Parathyroid adenoma (tissue), 2 donors: ENCODE measurements at regions not wholly inside any gene's neighbourhood (a gene's known extent, or its start where the extent isn't known, plus 50 kb on each side); places are given as distances from the start of the nearest gene placed in this dataset.

ENCODE experiments used
- H2AFZ ChIP-seq: fragments of 300-600 bp; sonication (generic); one replicate; pipeline ENCODE4 v1.7.0; 2017; ENCODE audit warnings: antibody characterized with exemption, mild to moderate bottlenecking
- H3K27ac ChIP-seq: fragments of 300-600 bp; sonication (generic); one replicate; pipeline ENCODE4 v1.7.0; 2017
- H3K27me3 ChIP-seq: fragments of 300-600 bp; sonication (generic); one replicate; pipeline ENCODE4 v1.7.0; 2017; ENCODE audit warnings: low read length; ENCODE audit not compliant: control insufficient read depth, insufficient read depth
- H3K36me3 ChIP-seq: fragments of 300-600 bp; sonication (generic); one replicate; pipeline ENCODE4 v1.7.0; 2017; ENCODE audit warnings: low read length; ENCODE audit not compliant: control insufficient read depth, insufficient read depth
- H3K4me1 ChIP-seq: fragments of 300-600 bp; sonication (generic); one replicate; pipeline ENCODE4 v1.7.0; 2017; ENCODE audit warnings: control low read depth
- H3K4me2 ChIP-seq: fragments of 300-600 bp; sonication (generic); one replicate; pipeline ENCODE4 v1.7.0; 2017; ENCODE audit warnings: low read length
- H3K4me3 ChIP-seq: fragments of 300-600 bp; sonication (generic); one replicate; pipeline ENCODE4 v1.7.0; 2017; ENCODE audit warnings: low read depth, low read length
- H3K79me2 ChIP-seq: fragments of 300-600 bp; sonication (generic); one replicate; pipeline ENCODE4 v1.7.0; 2017; ENCODE audit warnings: control low read depth
- H3K9ac ChIP-seq: fragments of 300-600 bp; sonication (generic); one replicate; pipeline ENCODE4 v1.7.0; 2017; ENCODE audit warnings: mild to moderate bottlenecking
- H3K9me3 ChIP-seq: fragments of 300-600 bp; sonication (generic); one replicate; pipeline ENCODE4 v1.7.0; 2017; ENCODE audit warnings: low read length; ENCODE audit not compliant: control insufficient read depth
- TF ChIP-seq, protein P1 (sequence below): fragments of 300-600 bp; sonication (generic); IDR thresholded peaks from one replicate; pipeline ENCODE4 v1.7.0; 2017; ENCODE audit warnings: antibody characterized with exemption, mild to moderate bottlenecking
- donor health status: primary hyperparathyroidism.

DNA sequence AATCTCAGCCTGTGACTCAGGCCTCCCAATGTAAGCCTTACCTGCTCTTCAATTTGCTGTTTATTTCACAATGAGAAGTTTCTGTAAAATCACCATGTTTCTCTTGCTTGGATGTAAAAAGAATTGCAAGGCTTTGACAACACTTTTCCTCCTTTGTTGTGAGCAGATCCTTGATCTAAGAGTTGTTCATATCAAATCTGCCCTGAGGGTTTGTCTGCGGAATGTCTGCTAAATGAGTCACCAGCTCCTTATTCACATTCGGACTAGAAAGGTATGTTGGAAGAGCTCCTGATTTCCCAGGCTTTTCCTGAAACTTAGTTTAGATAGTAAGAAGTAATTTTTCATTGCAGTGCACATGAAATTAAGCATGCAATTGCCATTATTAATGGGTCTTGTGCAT lies 268.2 kb upstream of the TCF4 start:
- no peak overlapping the region for H3K4me2 ChIP-seq
- no peak overlapping the region for H3K4me3 ChIP-seq
- H3K27me3 ChIP-seq: no peaks in the 10 kb centered on the region
- H3K36me3 ChIP-seq: no peaks in the 10 kb centered on the region
- H3K9me3 ChIP-seq: no peaks in the 10 kb centered on the region
- no peaks in the 10 kb centered on the region for H3K4me1 ChIP-seq
- no peak overlapping the region for H3K9ac ChIP-seq
- no peaks in the 10 kb centered on the region for H3K79me2 ChIP-seq
- TF ChIP-seq, protein P1, sequence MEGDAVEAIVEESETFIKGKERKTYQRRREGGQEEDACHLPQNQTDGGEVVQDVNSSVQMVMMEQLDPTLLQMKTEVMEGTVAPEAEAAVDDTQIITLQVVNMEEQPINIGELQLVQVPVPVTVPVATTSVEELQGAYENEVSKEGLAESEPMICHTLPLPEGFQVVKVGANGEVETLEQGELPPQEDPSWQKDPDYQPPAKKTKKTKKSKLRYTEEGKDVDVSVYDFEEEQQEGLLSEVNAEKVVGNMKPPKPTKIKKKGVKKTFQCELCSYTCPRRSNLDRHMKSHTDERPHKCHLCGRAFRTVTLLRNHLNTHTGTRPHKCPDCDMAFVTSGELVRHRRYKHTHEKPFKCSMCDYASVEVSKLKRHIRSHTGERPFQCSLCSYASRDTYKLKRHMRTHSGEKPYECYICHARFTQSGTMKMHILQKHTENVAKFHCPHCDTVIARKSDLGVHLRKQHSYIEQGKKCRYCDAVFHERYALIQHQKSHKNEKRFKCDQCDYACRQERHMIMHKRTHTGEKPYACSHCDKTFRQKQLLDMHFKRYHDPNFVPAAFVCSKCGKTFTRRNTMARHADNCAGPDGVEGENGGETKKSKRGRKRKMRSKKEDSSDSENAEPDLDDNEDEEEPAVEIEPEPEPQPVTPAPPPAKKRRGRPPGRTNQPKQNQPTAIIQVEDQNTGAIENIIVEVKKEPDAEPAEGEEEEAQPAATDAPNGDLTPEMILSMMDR: no peak
- H2AFZ ChIP-seq: no peak overlapping the region
- no peak overlapping the region for H3K27ac ChIP-seq

DNA sequence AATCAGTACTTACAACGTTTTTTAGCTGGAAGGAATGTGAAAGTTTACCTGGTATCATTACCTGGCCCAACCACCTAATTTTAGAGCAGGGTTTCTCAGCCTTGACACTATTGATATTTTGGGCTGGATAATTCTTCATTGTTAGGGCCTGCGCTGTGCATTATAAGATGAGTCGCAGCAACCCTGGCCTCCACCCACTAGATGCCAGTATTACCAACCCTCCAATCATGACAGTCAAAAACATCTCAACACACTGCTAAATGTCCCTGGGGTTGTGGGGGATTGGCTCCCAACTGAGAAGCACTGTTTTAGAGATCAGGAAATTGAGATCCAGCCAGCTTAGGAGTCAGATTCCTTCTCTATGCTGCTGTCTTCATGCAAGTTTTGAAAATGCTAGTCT lies 265.3 kb upstream of the TCF4 start:
- H3K27me3 ChIP-seq: no peaks in the 10 kb centered on the region
- H3K9ac ChIP-seq: no peak overlapping the region
- H3K4me2 ChIP-seq: no peak overlapping the region
- H3K4me3 ChIP-seq: no peak overlapping the region
- H3K9me3 ChIP-seq: no peaks in the 10 kb centered on the region
- H3K4me1 ChIP-seq: no peaks in the 10 kb centered on the region
- no peaks in the 10 kb centered on the region for H3K79me2 ChIP-seq
- TF ChIP-seq, protein P1: no peak
- no peak overlapping the region for H2AFZ ChIP-seq
- H3K36me3 ChIP-seq: no peaks in the 10 kb centered on the region
- no peak overlapping the region for H3K27ac ChIP-seq

DNA sequence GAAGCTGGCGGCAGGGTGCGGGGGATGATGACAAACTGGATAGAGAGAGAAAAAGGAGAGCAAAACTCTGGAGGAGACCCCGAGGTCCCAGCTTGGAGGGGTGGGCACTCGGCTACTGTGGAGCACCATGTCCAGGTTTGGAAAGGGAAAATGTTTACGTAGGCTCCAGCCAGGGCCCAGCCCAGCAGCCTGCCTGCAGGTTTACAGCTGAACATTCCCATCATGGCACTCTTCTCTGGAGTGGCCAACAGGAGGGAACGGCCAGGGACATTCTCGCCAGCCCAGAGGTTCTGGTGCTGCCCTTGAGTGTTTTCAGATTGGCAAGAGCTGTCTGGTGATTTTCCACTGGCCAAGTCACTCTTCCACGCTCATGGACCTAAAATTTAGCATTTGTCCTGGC lies 262.9 kb upstream of the TCF4 start:
- no peak overlapping the region for H3K4me3 ChIP-seq
- no peaks in the 10 kb centered on the region for H3K27me3 ChIP-seq
- H3K79me2 ChIP-seq: no peaks in the 10 kb centered on the region
- H3K9me3 ChIP-seq: no peaks in the 10 kb centered on the region
- H3K9ac ChIP-seq: no peak overlapping the region
- no peaks in the 10 kb centered on the region for H3K36me3 ChIP-seq
- H2AFZ ChIP-seq: no peak overlapping the region
- no peak overlapping the region for H3K27ac ChIP-seq
- H3K4me2 ChIP-seq: no peak overlapping the region
- no peaks in the 10 kb centered on the region for H3K4me1 ChIP-seq
- TF ChIP-seq, protein P1: no peak

DNA sequence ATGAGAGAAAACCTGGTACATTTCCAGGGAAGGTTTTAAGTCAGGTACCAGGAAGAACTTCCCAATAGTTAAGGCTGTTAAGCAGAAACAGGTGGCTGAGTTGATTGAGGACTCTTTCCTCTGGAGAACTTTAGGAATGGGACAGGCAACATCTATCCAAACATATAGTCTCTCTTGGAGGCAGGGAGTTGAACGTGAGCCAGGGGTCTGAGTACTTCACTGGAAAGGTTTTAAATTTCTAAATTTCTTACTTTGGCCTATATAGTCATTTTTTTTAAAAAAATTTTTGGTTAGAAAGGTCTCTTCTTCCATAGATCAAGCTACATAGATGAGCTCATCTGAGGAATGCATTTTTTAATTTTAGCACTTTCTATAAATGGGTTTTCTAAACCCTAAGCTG lies 261.4 kb upstream of the TCF4 start:
- H3K79me2 ChIP-seq: no peaks in the 10 kb centered on the region
- peaks cover 2% of the 10 kb centered on the region for H3K4me1 ChIP-seq
- no peak overlapping the region for H2AFZ ChIP-seq
- no peak overlapping the region for H3K9ac ChIP-seq
- H3K9me3 ChIP-seq: no peaks in the 10 kb centered on the region
- no peak overlapping the region for H3K27ac ChIP-seq
- no peaks in the 10 kb centered on the region for H3K36me3 ChIP-seq
- no peak overlapping the region for H3K4me2 ChIP-seq
- no peaks in the 10 kb centered on the region for H3K27me3 ChIP-seq
- TF ChIP-seq, protein P1: no peak
- no peak overlapping the region for H3K4me3 ChIP-seq

DNA sequence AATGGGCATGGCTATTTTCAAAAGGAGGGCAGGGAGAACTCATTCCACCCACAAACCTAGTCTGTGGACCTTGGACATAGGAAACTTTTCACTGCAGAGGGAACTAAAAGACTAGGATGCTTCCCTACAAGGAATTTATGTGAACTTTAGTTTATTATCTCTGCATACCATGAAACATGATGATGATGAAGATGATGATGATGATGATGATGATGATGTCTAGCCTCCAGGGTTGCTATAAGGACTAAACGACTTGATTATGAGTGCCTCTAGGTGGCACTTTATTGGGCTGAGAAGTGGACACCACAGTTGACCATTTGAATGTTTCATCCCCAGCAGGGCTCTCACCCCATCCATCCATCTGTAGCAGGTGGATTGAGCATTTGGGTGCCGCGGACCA lies 260.0 kb upstream of the TCF4 start:
- no peaks in the 10 kb centered on the region for H3K36me3 ChIP-seq
- no peak overlapping the region for H3K9ac ChIP-seq
- TF ChIP-seq, protein P1: no peak
- H3K4me1 ChIP-seq: peaks cover 3% of the 10 kb centered on the region
- H2AFZ ChIP-seq: no peak overlapping the region
- no peaks in the 10 kb centered on the region for H3K79me2 ChIP-seq
- no peak overlapping the region for H3K4me3 ChIP-seq
- no peaks in the 10 kb centered on the region for H3K9me3 ChIP-seq
- H3K27me3 ChIP-seq: no peaks in the 10 kb centered on the region
- H3K27ac ChIP-seq: no peak overlapping the region
- H3K4me2 ChIP-seq: no peak overlapping the region
